ENCODE measurements at regions not wholly inside any gene's neighbourhood (a gene's known extent, or its start where the extent isn't known, plus 50 kb on each side); places are given as distances from the start of the nearest gene placed in this dataset.

GRCh38 chr2:126475031-126475430 is 180.9 kb upstream of the GYPC start:
- Histone ChIP-seq H3K27me3 (replicated peaks; ENCODE audit: insufficient read depth, low read depth, low read length, poor library complexity) (peaks cover 12% of the 10 kb centered on the region), H3K9me3 (ENCODE audit: low read depth, low read length, poor library complexity, severe bottlenecking) (no peaks in the 10 kb centered on the region), H3K36me3 (ENCODE audit: insufficient read depth, low read length, poor library complexity, severe bottlenecking) (no peaks in the 10 kb centered on the region), H3K27ac (ENCODE audit: low read depth, low read length, poor library complexity, severe bottlenecking) (no peak overlapping the region), H3K4me1 (ENCODE audit: insufficient read depth, low read length, poor library complexity, severe bottlenecking) (no peaks in the 10 kb centered on the region), H3K4me3 (ENCODE audit: low read depth, low read length, poor library complexity, severe bottlenecking) (no peak overlapping the region)
- intact Hi-C loops (cut with micrococcal nuclease; ENCODE audit: unreplicated experiment) = no loop called here
- no peak for TF ChIP-seq CTCF (conservative IDR thresholded peaks at IDR 0.05; ENCODE audit: low read depth, low read length)
- no peak for TF ChIP-seq EZH2 (IDR thresholded peaks at IDR 0.05; ENCODE audit: borderline replicate concordance, low read depth, low read length, poor library complexity, severe bottlenecking)
- no peak for DNase-seq (ENCODE audit: low spot score)
- POLR2A ChIA-PET (ENCODE audit: low non-redundant PET) = no interaction called here
- CTCF ChIA-PET = no interaction called here
- no TSS peak for BruUV-seq (replicated peaks)

DNA sequence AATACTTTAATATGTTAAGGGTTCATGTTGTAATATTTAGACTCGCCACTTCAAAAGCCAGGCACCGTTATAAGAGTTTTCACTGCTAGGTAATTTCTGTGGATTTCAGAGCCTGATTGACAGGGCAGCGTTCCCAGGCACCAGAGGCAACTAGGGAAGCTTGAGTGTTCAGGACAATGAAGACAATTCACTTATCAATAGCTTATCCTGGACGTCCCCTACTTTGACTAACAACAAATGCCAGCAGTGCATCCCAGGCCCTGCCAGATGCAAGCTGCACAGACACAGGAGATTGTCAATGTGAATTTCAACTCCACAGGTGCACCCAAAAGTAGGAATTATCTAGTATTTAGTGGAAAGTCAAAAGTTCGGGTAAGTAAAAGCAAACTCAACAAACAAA is 179.3 kb upstream of the GYPC start:
- intact Hi-C loops (cut with micrococcal nuclease; ENCODE audit: unreplicated experiment) = no loop called here
- ChIA-PET POLR2A (ENCODE audit: low non-redundant PET) (no interaction called here), CTCF (no interaction called here)
- TF ChIP-seq EZH2 (IDR thresholded peaks at IDR 0.05; ENCODE audit: borderline replicate concordance, low read depth, low read length, poor library complexity, severe bottlenecking) (no peak), CTCF (conservative IDR thresholded peaks at IDR 0.05; ENCODE audit: low read depth, low read length) (no peak)
- no peaks in the 10 kb centered on the region for H3K4me1 ChIP-seq (ENCODE audit: insufficient read depth, low read length, poor library complexity, severe bottlenecking)
- no peak for DNase-seq (ENCODE audit: low spot score)
- H3K27ac ChIP-seq (ENCODE audit: low read depth, low read length, poor library complexity, severe bottlenecking) = no peak overlapping the region
- H3K36me3 ChIP-seq (ENCODE audit: insufficient read depth, low read length, poor library complexity, severe bottlenecking) = no peaks in the 10 kb centered on the region
- BruUV-seq (replicated peaks) = no TSS peak
- no peaks in the 10 kb centered on the region for H3K9me3 ChIP-seq (ENCODE audit: low read depth, low read length, poor library complexity, severe bottlenecking)
- H3K4me3 ChIP-seq (ENCODE audit: low read depth, low read length, poor library complexity, severe bottlenecking) = no peak overlapping the region
- peaks cover 5% of the 10 kb centered on the region for H3K27me3 ChIP-seq (replicated peaks; ENCODE audit: insufficient read depth, low read depth, low read length, poor library complexity)

GRCh38 chr2:126480033-126480432 is 175.9 kb upstream of the GYPC start:
- Histone ChIP-seq H3K9me3 (ENCODE audit: low read depth, low read length, poor library complexity, severe bottlenecking) (no peaks in the 10 kb centered on the region), H3K4me1 (ENCODE audit: insufficient read depth, low read length, poor library complexity, severe bottlenecking) (no peaks in the 10 kb centered on the region), H3K27ac (ENCODE audit: low read depth, low read length, poor library complexity, severe bottlenecking) (no peak overlapping the region), H3K4me3 (ENCODE audit: low read depth, low read length, poor library complexity, severe bottlenecking) (no peak overlapping the region), H3K36me3 (ENCODE audit: insufficient read depth, low read length, poor library complexity, severe bottlenecking) (no peaks in the 10 kb centered on the region), H3K27me3 (replicated peaks; ENCODE audit: insufficient read depth, low read depth, low read length, poor library complexity) (no peaks in the 10 kb centered on the region)
- POLR2A ChIA-PET (ENCODE audit: low non-redundant PET) = no interaction called here
- TF ChIP-seq CTCF (conservative IDR thresholded peaks at IDR 0.05; ENCODE audit: low read depth, low read length) = no peak
- no peak for TF ChIP-seq EZH2 (IDR thresholded peaks at IDR 0.05; ENCODE audit: borderline replicate concordance, low read depth, low read length, poor library complexity, severe bottlenecking)
- no TSS peak for BruUV-seq (replicated peaks)
- CTCF ChIA-PET = no interaction called here
- intact Hi-C loops (cut with micrococcal nuclease; ENCODE audit: unreplicated experiment) = no loop called here
- DNase-seq (ENCODE audit: low spot score) = no peak
